Midbrain (tissue), 1 donor: ENCODE measurements at regions not wholly inside any gene's neighbourhood (a gene's known extent, or its start where the extent isn't known, plus 50 kb on each side); places are given as distances from the start of the nearest gene placed in this dataset.
A peak's percentile ranks its signal among the peaks of the same experiment; 100 is the strongest.

Experiments used
- DNase-seq: peaks from one replicate; lab custom pipeline; 2025; lab: John Stamatoyannopoulos, UW

DNA sequence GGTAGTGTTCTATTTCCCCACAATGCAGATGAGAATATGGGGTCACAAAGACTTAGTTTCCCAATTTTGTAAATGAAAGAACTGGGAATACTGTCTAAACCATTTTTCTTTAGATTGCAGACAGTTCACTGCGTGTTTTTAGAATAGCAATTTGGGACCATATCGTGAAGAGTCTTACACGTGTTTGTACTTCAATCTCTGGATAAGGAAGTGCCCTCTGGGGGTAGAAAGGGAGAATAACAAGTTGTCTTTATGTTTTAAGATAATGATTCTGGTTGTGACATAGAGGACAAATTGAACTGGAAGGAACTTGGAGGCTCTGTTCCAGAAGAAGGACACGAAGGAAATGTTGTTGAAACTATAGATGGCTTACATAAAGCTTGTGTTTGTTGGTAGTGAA lies 457.7 kb downstream of the CBLN2 start:
- DNase-seq = peak; percentile 18

DNA sequence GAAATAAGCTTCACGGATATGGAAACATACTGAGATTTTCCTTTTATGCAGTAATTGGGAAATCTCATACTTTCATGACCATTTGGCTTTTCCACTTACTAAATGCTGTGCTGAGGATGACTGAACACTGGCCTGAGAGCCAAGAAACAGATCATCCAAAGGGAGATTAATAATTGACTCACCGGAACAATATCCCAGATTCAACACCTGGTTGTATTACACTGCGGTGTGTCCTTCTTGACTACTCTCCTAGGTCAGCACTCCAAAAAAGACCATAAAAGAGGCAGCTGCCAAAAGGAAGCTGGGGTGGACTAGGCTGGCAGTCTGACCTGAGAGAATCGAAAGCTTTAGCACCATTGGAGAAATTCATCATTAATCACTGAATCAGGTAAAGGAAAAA lies 469.1 kb downstream of the CBLN2 start:
- no peak for DNase-seq

DNA sequence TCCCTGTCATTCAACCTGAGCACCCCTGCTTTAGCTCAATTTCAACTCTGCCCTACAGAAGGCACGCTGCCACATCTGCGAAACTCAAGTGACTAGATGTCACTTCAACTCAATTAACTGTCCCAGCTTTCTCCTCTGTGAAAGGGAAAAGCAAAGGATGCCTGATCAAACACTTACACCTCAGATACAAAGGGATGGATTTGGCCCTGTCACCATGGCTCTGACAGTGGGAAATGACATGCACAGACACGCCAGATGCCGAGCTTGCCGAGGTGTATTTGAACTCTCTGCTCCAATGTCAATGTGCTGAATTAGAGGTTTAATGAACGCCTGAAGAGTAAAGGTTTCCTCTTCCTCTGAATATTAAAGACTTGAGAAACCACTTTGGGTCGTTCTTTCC lies 481.1 kb downstream of the CBLN2 start:
- no peak for DNase-seq

DNA sequence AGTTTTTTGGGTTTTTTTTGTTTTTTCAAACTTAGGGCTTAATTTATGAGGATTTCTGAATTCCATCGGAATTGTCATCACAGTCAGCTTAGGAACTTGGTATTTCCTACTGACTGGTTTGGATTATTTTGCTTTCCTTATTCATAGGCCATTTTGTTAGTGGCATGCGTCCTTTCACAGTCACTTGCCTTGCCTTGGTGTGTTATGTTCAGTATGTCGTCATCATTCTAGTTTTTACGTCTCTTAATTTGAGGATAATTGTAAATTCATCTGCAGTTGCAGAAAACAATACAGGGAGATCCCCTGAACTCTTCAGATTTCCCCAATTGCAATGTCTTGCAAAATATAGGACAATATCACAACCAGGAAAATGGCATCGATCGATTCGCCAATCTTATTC lies 485.3 kb downstream of the CBLN2 start:
- no peak for DNase-seq

DNA sequence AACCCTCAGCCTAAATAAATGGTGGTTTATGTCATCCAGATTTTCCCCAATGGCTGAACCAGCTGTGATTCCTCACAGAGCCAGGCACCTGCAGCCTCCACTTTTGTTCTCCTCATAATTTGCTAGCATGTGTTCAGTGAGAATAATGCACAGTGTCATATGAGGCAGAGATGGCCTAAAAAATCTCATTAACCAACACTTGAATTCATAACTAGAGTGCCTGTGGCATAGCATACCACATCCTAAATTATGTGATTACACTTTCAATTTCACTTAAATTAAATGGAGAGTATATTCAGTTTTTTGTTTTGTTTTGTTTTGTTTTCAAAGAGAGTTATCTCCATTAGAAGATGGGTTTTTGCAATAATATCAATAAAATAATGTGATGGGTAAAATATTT lies 488.0 kb downstream of the CBLN2 start:
- no peak for DNase-seq

DNA sequence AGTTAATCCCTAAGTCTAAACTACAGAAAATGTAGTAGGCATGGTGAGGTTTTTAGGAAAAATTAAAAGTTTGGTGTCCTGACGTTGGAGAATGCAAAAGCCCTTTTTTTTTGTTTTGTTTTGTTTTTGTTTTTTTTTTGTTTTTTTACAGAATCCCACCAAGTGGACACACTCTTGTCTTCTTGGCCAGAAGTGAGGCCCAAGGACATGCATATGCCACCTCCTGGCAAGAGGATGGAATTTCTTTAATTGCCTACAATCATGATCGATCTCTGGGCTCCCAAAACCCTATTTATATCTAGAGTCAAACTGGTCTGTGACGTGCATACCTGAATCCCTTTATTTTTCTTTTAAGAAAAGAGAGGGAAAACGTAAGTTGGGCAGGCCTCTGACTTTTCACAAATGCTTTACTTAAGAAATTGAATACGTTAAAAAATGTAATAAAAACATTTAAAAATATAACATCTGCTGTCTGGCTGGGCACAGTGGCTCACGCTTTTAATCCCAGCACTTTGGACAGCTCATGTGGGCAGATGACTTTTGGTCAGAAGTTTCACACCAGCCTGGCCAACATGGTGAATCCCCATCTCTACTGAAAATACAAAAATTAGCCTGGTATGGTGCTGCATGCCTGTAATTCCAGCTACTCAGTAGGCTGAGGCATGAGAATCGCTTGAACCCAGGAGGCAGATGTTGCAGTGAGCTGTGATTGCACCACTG lies 502.7 kb downstream of the CBLN2 start:
- no peak for DNase-seq

DNA sequence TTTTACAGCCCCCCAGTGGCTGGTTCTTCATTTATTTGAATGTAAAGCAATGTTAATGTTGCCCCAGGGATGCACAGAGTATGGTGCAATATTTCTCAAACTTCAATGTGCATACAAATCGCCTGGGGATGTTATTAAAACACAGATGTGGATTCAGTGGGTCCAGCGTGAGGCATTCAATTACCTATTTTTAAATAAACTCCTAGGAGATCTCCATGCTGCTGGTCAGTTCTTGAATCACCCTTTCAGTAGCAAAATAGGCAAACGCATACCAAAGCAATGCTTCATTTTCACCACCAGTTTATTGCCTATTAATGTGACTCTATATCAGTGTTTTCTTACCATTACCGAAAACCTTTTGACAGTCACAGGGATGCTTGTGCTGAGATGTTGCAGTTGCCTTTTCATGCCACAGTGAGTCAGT lies 530.7 kb downstream of the CBLN2 start:
- DNase-seq = no peak

DNA sequence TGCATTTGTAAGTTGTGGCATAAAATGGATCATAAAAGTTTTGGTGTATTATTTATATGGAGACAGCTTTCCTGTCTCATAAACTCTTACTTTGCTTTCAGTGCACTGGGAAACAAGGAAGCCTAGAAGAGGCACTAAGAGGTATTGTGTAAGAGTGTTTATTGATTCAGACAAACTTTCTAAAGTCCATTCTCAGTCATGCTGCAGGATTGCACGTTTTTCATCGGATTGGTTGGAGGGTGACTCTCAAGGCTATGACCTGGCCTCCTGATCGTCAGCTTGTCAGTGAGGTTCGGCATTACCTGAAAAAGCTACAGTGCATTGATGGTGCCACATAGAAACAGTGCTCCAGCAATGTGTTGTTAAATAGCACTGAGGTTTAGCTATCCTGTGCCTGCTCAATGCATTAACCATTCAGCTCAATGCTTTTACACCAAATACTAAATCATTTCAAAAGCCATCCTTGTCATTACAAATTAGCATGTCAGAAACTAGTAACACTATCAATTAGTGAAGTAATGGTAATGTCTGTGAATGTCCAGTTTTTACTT lies 545.5 kb downstream of the CBLN2 start:
- no peak for DNase-seq

DNA sequence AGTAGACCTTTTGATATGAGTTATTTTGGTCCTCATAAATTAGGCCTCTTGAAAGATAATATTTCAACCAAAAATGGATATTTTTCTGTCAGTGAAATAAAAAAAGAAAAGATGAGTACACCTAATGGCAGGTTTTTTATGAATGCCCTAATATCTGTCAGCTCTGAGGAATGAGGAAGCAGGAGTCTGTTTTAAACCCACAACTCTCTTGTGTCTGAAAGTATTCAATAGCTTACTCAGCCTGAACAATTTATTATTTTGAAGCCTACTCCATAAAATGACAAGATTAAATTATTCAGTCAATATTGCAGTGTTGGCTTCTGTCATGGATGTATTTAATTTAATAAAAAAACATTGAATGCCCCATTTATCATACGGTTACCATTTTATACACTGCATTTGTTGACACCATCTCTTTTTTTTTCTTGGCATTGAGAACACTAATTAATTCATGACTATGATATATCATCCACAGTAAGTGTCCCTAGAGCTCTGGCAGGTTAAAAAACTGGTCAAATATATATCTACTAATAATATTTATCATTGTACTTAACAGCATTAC lies 548.2 kb downstream of the CBLN2 start:
- DNase-seq = no peak

DNA sequence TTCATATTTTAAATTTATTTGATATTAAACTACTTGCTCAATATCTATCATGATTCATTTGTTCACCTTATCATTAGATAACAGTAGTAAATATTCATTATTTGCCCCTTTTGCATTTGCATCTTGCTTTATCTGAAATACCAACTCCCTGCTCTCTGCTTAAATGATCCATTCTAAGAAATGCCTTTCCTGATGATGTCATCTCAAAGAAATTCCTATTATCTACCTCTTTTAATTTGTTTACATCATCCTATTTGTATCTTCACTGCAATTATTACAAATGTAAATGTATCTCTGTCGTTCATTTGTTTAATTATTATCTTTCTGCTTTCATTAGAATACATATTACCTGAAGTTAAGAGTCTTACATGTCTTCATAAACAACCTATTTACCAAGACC lies 549.9 kb downstream of the CBLN2 start:
- DNase-seq = no peak

DNA sequence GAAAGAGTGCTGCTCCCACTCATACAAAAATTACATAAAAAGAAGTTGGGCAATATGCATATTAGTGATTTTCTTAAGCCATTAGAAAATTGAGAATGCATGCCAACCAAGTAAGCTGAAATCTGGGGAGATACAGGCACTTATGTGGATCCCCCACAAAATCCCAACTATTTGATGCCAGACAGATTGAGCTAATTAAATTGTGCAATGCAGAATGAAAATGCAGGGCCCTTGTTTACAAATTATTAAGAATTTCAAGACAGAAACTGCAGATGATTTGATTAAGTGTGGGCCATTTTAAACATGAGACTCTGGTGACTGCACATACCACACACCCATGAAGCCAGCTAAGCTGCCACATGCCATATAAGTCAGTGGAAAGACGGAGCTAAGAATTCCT lies 554.5 kb downstream of the CBLN2 start:
- no peak for DNase-seq

DNA sequence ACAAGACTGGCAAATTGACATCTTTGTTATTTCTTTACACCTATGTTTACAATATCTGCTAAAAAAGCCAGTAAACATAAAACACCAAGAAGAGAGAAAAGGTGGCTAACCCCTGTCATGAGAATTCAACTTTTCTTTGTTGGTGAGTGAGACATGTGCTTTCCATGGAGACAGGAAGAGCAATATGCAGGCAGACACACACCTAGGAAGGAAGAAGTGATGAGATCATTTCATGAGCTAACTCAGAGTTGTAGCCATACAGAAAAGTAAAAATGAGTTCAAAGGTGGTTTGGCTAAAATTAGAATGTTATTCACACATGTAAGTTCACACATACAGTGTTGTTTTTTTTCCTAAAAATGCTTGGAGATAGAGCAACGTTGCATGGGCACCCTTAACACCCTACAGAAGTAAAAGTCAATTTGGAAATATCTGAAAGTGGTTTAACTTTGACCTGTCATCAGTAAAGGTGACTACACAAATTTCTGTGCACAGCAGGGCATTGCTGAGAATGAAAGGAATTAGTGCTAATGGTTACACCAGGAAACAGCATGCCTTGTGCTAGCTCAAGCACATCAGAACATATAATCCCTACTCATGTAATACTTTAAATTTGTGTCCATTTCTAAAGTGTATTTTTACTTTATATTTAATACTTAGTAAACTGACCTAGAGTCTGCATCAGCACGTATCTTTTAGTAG lies 557.6 kb downstream of the CBLN2 start:
- DNase-seq = no peak

DNA sequence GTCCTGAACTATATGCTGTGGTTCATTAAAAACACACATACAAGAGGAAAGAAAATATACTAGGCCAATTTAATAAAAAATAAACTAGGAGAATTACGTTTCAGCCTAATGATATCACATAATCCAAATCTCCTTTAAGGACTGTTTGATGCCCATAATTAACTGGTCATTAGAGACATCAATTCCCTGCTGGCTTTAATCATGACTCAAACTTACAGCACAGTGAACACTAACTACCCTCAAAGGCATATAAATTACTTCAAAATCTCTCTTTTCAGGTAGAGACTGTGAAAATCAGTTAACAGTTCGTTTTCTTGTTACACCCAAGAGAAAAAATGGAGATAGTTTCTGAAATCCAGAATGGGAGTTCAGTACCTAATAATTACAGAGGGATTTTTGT lies 567.4 kb downstream of the CBLN2 start:
- DNase-seq = no peak

DNA sequence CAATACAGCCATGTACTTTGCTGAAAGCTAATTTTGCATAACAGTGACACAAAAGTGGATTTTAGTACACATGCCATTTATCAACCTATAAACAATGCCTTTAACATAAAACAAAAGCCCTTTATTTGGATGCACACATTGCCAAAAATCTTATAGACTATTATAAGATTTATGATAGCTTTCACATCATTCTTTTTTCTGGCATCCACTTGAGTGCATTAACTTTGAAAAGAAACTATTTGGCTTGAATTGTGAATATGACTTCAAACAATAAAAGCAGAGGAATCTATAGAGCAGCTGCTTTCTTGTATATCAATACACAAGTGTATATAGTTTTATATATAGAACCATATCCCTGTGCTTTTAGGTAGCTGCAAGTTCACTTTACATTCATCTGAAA lies 577.4 kb downstream of the CBLN2 start:
- DNase-seq = no peak

DNA sequence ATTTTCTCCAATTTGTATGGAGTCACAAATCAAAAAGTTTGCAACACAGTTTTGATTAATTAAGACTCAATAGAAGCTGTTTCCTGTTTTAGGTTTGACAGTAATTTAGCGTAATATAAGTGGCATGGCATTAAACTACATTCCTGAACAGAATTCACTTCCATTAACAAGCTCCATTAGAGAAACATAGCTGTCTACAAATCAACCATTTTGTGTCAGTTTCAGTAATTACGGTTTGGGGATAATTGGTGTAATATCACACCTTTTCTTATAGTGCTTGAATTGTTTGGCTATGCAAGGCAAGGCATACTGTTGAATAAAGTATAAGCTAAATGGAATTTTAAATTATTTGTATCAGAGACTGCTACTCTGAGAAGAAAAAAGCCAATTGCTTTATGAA lies 585.5 kb downstream of the CBLN2 start:
- no peak for DNase-seq

DNA sequence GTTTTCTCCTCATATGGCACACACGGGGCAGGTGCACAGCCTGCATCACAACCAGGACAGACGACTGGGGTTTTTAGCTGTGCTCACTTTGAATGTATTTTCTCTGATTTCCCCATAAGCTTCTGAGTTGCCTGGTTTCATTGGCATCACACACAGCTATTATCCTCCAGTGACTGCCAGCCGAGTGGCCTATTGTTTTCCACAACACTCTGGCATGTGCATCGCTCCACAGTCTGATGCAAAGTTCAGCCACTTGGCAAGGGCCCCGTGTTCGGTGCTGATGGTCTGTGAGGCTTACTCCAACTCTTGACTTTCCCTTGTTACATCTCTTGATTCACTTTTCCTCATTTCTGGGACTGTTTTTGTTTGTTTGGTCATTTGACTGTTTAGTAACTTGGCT lies 593.1 kb downstream of the CBLN2 start:
- DNase-seq = peak; percentile 32

DNA sequence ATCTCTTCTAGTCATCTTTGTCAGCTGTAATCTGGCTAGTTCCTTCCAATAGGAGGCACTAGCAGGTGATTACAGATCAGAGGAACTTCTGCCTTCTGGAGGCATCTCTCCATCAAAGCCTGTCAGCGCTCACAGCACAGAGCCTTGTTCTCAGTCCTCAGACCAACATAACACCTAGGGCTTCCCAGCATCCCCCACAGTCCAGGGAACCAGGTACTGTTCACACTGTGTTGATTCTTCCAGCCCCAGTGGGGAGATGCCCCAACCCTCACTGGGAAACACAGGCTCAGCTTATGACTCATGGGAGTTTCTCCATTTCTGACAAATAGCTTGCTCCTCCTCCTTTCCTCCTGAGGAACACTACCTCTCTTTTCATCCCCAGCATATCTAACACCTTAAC lies 601.7 kb downstream of the CBLN2 start:
- DNase-seq = no peak

DNA sequence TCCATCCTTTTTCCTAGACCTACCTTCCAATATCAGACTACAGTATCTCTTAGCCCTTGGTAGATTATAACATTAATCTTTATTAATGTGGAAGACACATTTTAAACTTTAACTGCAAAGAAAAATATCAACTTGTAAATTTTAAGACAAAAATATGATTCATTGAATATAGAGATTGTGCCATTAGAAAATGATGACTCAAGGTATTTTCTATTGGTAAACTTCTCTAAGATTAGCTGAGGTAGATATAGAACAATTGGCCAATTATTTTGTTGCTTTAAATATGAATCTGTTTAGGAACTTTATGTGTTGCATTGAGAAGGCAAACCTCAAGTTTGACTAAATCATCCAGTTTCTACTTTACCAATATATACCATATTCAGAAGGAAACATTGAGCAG lies 604.7 kb downstream of the CBLN2 start:
- DNase-seq = no peak

DNA sequence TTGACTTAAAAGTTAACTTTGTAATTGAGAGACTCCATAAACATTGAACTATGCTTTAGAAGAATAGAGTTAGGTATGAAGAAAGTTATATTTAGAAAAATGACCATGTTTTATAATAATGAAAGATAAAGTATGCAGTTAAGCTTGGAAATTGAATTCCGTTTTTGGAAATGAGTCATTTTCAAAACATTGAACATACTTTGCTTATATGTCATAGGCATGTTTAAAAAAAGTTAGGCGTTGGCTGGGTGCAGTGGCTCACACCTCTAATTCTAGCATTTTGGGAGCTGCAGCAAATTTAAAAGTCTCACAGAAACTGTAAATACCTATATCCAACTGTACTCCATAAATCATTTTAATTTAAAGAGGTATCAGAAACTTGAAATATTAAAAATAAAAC lies 607.4 kb downstream of the CBLN2 start:
- no peak for DNase-seq

DNA sequence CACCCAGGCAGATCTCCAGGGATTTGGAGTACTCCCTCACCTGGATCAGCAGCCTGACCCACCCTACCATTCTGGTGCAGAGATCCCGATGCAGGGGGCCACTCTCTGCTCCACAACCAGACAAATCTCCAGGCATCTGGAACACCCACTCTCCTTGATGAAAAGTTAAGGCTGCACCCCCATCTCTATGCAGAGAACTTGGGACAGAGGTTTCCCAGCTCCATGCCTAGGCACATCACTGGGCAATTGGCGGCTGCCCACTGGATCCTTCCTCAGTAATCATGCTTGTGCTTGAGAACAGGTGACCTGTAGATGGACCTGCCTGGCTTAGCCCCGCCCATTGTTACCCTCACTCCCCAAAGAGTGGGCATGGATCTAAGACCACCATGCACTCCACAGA lies 624.9 kb downstream of the CBLN2 start:
- DNase-seq = no peak

DNA sequence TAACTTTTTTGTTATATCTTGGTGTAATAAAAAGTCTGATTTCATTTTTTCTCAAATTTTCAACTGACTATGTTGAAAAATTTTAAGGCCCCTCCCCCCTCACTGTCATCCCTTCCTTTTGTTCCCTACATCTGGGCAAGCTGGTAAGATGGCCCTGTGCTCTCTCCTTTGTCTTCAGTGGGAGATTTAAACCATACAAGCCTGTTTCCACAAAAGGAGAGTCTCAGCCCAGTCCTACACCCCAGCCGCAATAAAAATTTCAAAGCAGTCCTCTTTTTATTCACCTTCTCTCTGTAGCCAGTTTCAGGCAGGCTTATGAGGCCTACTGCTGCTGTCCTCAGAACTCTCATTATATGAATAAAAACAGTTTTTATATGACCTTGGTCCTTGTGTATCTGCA lies 630.5 kb downstream of the CBLN2 start:
- DNase-seq = no peak

DNA sequence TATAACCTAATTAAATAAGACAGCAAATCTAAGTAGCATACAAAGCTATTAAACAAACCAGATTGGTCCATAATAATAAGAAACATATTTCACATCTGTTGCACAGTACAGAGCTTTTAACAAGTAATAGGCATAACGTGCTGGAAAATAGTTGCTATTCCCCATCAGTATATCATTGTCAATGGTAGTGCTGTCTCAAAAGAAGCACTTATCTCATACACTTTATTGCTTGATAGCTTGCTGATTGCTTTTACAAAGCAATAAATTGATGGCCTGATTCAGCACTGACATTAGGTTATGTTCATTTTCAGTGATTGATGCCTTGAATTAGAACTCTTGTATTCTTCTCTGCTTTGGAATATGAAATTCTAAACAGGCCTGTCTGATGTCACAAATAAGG lies 641.7 kb downstream of the CBLN2 start:
- no peak for DNase-seq

DNA sequence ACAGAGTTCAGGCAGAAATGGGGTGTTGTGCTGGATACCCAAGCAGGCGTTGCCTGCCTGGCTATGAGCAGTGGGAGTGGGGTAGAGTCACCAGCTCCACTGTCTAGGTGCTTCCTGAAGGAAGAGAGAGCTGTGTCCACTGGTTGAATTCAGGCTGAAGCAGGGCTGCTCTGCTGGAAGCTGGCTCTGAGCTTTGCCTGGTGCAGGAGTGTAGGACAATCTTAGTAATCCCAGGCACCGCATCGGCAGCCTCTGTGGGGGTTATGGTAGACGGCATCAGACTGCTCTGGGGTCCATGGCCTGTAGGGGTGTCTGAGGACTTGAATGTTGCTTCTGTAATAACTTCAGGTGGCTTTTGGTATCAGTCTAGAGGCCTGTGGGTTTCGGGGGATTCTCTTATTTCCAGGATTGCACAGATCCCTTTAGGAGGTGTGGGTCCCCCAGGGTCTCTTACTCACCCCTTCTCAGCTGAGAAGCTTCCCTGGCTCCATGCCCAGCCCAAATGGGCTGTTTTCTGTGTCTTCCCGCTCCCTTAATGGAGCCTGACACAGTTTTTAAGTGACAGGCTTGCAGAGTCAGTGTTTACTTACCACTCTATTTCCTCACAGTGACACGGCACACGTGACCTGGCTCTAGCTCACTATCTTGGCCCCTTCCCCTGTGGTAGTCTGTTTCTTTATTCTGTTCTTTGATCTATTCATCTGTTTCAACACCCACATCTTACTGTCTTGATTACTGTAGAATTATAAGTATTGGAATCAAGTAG lies 644.3 kb downstream of the CBLN2 start:
- DNase-seq = no peak
